Retinal pigment epithelial cell (primary cell): ENCODE measurements at regions not wholly inside any gene's neighbourhood (a gene's known extent, or its start where the extent isn't known, plus 50 kb on each side); places are given as distances from the start of the nearest gene placed in this dataset.

Experiments
- DNase-seq: peaks from one replicate; pipeline ENCODE4 v3.0.0-alpha.2; 2010; ENCODE audit warnings: low read depth
- H3K4me3 ChIP-seq: 2 replicates; pipeline ENCODE4 v1.5.1; 2011; ENCODE audit warnings: mild to moderate bottlenecking, low read length, control low read depth, moderate library complexity
- CTCF ChIP-seq: conservative IDR thresholded peaks from 2 replicates; pipeline ENCODE4 v1.5.1; 2011; ENCODE audit warnings: low read depth, low read length, control low read depth, inconsistent platforms

- DNase-seq: no peak
- TF ChIP-seq CTCF: no peak
- no peak overlapping the region for H3K4me3 ChIP-seq
These were observed 149.7 kb upstream of the ZNF236 start for GRCh38 chr18:76672627-76673026.

- H3K4me3 ChIP-seq: no peak overlapping the region
- no peak for DNase-seq
- TF ChIP-seq CTCF: no peak
These were observed 151.6 kb upstream of the ZNF236 start for GRCh38 chr18:76670564-76671288.

GRCh38 chr18:76668546-76668945, 153.8 kb upstream of the ZNF236 start:
- DNase-seq: no peak
- no peak for TF ChIP-seq CTCF
- H3K4me3 ChIP-seq: no peak overlapping the region

- H3K4me3 ChIP-seq: no peak overlapping the region
- no peak for DNase-seq
- no peak for TF ChIP-seq CTCF
These were observed 154.2 kb upstream of the ZNF236 start for GRCh38 chr18:76668119-76668518.

GRCh38 chr18:76667603-76668002, 154.8 kb upstream of the ZNF236 start:
- DNase-seq: no peak
- H3K4me3 ChIP-seq: no peak overlapping the region
- no peak for TF ChIP-seq CTCF

GRCh38 chr18:76662626-76663025, 159.7 kb upstream of the ZNF236 start:
- no peak for DNase-seq
- H3K4me3 ChIP-seq: no peak overlapping the region
- TF ChIP-seq CTCF: no peak

GRCh38 chr18:76660571-76661192, 161.7 kb upstream of the ZNF236 start:
- TF ChIP-seq CTCF: no peak
- no peak overlapping the region for H3K4me3 ChIP-seq
- DNase-seq: no peak
